GM13977 (cell line): ENCODE measurements at regions not wholly inside any gene's neighbourhood (a gene's known extent, or its start where the extent isn't known, plus 50 kb on each side); places are given as distances from the start of the nearest gene placed in this dataset.
"Not testable (repeated sequence)": the region's sequence is repeated elsewhere in the genome, so short reads cannot be mapped to it uniquely, and the experiment has no call there.

ENCODE experiments used
- DNase-seq: peaks from one replicate; pipeline ENCODE4 v3.0.0; 2012; ENCODE audit warnings: low spot score
- in situ Hi-C: fragments of 300-500 bp; cut with MboI; formaldehyde crosslinking; loops from one replicate; pipeline ENCODE4 v1.12.0; 2022; ENCODE audit warnings: low sequenced_read_pairs, low pct_unique_long_range_greater_than_20kb, mixed read lengths, inconsistent platforms; ENCODE audit not compliant: unreplicated experiment
- TF ChIP-seq, protein P1 (sequence below): IDR thresholded peaks from 2 replicates; pipeline ENCODE4 v1.5.1; 2012; ENCODE audit warnings: mild to moderate bottlenecking, control low read depth; ENCODE audit not compliant: insufficient read depth; ENCODE audit errors: extremely low read depth, missing control alignments

DNA sequence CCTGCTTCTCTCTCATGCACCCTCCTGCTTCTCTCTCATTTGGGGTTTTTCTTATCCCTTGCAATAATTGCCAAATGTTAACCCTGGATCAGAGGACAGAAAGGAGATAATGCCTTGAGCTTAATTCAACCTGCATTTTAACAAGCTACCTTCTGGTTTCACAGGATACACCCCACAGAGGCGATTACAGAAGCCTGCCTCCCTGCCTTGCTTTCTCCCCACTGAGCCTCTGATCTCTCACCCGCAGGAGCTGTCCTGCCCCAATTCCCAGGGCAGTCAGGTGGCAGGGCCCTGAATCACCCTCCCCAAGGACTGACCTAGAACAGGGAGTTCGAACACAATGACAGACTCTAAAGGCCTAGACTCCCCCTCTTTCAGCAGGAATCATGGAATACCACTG is 959.5 kb downstream of the GRID1 start:
- TF ChIP-seq, protein P1, sequence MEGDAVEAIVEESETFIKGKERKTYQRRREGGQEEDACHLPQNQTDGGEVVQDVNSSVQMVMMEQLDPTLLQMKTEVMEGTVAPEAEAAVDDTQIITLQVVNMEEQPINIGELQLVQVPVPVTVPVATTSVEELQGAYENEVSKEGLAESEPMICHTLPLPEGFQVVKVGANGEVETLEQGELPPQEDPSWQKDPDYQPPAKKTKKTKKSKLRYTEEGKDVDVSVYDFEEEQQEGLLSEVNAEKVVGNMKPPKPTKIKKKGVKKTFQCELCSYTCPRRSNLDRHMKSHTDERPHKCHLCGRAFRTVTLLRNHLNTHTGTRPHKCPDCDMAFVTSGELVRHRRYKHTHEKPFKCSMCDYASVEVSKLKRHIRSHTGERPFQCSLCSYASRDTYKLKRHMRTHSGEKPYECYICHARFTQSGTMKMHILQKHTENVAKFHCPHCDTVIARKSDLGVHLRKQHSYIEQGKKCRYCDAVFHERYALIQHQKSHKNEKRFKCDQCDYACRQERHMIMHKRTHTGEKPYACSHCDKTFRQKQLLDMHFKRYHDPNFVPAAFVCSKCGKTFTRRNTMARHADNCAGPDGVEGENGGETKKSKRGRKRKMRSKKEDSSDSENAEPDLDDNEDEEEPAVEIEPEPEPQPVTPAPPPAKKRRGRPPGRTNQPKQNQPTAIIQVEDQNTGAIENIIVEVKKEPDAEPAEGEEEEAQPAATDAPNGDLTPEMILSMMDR: no peak
- no peak for DNase-seq
- in situ Hi-C loops: no loop called here

DNA sequence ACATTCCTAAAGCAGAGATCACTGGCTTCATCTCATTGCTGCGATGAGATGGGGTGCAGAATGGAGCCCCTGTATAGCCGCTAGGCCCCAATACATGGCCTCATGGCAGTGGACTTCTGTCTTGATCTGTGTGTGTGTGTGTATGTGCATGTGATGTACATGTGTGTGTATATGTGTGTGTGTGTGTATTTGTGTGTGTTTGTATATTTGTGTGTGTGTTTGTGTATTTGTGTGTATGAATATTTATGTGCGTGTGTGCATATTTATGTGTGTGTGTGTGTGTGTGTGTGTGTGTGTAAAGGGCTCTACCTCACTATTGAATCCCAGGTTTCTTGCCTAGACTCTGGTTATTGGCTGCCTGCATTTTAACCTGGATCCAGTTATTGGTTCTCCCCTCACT is 958.2 kb downstream of the GRID1 start:
- in situ Hi-C loops: no loop called here
- TF ChIP-seq, protein P1: no peak
- no peak for DNase-seq

DNA sequence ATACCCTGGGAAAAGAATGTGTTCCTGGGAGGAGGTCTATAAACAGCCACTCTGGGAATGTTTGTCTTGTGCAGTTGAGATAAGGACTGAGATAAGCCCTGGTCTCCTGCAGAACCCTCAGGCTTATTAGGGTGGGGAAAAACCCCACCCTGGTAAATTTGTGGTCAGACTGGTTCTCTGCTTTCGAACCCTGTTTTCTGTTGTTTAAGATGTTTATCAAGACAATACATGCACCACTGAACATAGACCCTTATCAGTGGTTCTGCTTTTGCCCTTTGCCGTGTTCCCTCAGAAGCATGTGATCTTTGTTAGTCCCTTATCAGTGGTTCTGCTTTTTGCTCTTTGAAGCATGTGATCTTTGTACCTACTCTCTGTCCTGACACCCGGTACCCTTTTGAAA is 956.0 kb downstream of the GRID1 start:
- in situ Hi-C loops, DNase-seq: not testable (repeated sequence)

DNA sequence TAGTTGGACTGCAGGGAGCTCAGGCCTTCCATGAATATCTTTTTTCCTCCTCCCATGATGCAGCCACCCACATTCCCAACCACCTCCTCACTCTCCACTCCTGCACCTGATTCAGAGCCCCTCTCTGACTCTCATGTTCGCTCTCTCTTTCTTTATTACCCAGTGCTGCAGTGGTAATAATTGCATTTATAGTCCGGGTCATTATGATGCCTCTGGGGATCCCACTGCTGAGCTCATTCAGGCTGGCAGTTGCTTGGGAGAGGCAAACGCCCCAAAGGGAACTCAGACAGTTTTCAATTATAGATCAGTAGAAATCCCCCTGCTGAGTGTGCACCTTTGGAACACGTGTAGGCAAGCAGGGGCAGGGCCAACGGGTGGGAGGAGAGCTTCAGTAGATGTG is 953.0 kb downstream of the GRID1 start:
- no peak for DNase-seq
- TF ChIP-seq, protein P1: no peak

DNA sequence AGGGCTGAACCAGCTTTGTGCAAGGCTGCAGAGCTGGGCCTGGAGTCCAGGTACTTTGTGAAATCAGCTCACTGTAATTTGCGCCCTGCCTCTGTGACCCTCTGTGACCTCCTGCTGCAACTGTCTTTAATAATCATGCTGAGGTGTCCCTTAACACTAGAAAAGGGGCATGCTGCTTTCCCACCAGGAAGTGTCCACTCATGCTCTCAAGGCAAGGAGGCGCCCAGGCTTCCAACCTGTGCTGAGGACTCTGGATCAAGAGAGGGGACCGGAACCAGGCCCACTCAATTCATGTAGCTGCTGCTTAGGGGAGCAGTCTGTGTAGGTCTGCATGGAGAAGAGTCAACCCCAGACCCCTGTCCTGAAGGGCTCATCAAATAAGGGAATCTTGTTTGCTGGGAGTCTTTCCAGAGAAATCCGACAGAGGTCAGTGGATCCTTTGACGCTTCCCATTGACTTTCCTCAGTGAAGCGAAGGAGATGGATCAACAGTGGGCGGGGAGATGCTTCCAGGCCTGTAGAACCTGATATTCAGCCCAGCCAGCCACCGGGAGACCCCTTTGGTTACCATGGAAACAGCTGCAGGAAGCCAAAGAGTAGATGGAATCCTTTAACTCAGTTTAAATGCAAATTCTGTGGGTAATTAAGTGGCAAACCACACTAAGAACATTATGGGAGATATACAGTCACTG is 945.9 kb downstream of the GRID1 start:
- in situ Hi-C loops: no loop called here
- DNase-seq: no peak
- TF ChIP-seq, protein P1: no peak

More for the DNA sequence above, 953.0 kb downstream of the GRID1 start:
- in situ Hi-C loops: no loop called here

DNA sequence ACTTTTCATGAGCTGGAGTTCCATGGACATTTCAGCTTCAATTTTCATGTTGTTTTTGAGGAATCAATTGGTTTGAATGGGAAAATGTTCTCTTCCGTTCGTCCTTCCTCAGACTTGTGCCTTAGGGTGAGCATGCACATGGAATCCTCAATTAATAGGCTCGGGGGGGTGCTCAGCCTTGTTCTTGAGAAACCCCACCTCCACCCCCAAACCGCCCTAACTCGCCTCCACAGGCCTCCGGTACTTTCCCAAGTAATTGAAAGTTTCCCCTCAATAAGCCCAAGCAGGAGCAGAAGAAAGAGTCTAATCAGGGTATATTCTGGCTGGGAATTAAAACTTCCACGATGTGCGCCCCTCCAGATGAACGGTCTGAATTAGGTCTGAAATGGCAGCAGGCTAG is 945.2 kb downstream of the GRID1 start:
- no peak for DNase-seq
- in situ Hi-C loops: no loop called here
- TF ChIP-seq, protein P1: no peak

DNA sequence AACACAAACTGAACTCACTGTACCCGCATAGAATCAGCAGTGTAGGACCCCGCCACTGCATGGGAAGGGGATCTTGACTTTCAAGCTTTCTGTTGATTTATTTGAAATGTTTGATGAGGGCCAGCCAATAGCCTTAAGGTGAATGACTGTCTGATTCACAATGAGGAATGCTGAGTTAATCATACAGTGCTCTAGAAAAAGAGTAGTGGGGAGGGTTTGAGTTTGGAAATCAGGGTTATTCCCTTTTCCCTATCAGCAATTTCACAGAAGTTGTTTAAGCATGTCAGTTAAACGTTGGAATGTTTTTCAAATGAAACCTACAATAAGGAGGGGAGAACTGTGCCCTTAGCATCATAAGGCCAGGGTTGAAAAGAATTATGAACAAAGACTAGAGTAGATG is 937.5 kb downstream of the GRID1 start:
- no peak for DNase-seq
- TF ChIP-seq, protein P1: no peak
- in situ Hi-C loops: no loop called here
